ENCODE measurements at regions not wholly inside any gene's neighbourhood (a gene's known extent, or its start where the extent isn't known, plus 50 kb on each side); places are given as distances from the start of the nearest gene placed in this dataset.

DNA sequence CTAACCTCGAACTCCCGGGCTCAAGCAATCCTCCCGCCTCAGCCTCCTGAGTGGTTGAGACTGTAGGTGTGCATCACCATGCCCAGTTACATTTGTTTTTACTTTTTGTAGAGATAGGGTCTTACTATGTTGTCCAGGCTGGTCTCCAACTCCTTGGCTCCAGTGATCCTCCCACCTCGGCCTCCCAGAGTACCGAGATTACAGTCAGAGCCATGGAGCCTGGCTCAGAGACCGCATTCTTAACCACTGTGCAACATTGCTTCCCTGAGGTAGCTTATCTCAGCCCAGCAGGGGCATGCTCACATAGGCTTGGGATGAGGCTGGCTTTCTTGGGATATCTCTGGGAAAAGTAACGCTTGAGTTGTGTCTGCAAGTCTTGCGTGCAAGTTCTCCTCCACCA, 99.7 kb downstream of the SPRY4 start:
- Histone ChIP-seq H2AFZ (ENCODE audit: low read depth, low read length) (no peak overlapping the region), H3K9ac (ENCODE audit: low read length) (no peak overlapping the region), H4K20me1 (ENCODE audit: insufficient read depth, low read length) (no peaks in the 10 kb centered on the region), H3K36me3 (replicated peaks; ENCODE audit: low read depth, low read length) (no peaks in the 10 kb centered on the region), H3K4me3 (ENCODE audit: low read length) (no peak overlapping the region), H3K27ac (ENCODE audit: low read length) (no peak overlapping the region), H3K4me1 (ENCODE audit: low read length) (peaks cover 27% of the 10 kb centered on the region), H3K4me2 (ENCODE audit: low read length) (no peak overlapping the region), H3K27me3 (ENCODE audit: low read depth, low read length) (no peaks in the 10 kb centered on the region), H3K79me2 (ENCODE audit: low read length) (no peaks in the 10 kb centered on the region), H3K9me3 (ENCODE audit: insufficient read depth, low read length) (no peaks in the 10 kb centered on the region)
- no peak for TF ChIP-seq EZH2phosphoT487 (IDR thresholded peaks at IDR 0.05; ENCODE audit: low read depth)
- TF ChIP-seq, protein P1, sequence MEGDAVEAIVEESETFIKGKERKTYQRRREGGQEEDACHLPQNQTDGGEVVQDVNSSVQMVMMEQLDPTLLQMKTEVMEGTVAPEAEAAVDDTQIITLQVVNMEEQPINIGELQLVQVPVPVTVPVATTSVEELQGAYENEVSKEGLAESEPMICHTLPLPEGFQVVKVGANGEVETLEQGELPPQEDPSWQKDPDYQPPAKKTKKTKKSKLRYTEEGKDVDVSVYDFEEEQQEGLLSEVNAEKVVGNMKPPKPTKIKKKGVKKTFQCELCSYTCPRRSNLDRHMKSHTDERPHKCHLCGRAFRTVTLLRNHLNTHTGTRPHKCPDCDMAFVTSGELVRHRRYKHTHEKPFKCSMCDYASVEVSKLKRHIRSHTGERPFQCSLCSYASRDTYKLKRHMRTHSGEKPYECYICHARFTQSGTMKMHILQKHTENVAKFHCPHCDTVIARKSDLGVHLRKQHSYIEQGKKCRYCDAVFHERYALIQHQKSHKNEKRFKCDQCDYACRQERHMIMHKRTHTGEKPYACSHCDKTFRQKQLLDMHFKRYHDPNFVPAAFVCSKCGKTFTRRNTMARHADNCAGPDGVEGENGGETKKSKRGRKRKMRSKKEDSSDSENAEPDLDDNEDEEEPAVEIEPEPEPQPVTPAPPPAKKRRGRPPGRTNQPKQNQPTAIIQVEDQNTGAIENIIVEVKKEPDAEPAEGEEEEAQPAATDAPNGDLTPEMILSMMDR (IDR thresholded peaks at IDR 0.05; ENCODE audit: low read depth, low read length) = no peak

DNA sequence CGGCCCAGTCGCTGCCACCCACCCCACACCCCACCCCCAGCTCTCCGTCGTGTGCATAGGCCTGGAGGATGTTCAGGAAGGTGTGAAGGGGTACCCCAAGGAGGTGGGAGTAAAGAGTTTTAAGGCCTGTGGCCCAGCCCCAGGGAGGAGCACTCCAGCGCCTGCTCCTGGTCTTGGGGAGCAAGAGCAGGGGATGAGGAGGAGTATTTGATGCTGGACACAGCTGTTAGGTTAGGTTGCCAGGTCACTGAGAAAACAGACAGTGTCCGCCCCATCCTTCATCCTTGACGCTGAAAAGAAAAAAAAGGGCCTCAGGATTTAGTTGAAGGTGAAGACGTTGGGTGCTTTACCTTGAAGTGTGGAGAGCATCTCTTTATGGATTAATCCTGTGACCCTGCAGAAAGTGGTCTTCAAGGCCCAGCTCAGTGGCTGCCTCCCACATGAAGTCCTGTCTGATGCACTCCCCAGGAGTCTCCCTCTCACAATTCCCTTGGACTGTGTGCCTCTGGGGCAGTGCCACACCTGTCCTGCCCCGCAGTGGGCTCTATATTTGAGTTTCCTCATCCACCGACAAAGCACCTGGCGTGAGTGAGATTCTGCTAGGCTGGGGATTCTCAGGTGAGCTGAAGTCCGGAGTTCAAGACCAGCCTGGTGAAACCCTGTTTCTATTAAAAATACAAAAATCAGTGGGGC, 101.8 kb downstream of the SPRY4 start:
- no peaks in the 10 kb centered on the region for H3K9me3 ChIP-seq (ENCODE audit: insufficient read depth, low read length)
- H3K9ac ChIP-seq (ENCODE audit: low read length) = no peak overlapping the region
- peak overlapping the region; percentile 37 for H3K4me2 ChIP-seq (ENCODE audit: low read length)
- H2AFZ ChIP-seq (ENCODE audit: low read depth, low read length) = no peak overlapping the region
- no peaks in the 10 kb centered on the region for H4K20me1 ChIP-seq (ENCODE audit: insufficient read depth, low read length)
- H3K36me3 ChIP-seq (replicated peaks; ENCODE audit: low read depth, low read length) = no peaks in the 10 kb centered on the region
- no peak overlapping the region; the same call in 1 of the 2 replicates for H3K4me3 ChIP-seq (ENCODE audit: low read length)
- TF ChIP-seq, protein P1 (IDR thresholded peaks at IDR 0.05; ENCODE audit: low read depth, low read length) = no peak
- no peak for TF ChIP-seq EZH2phosphoT487 (IDR thresholded peaks at IDR 0.05; ENCODE audit: low read depth)
- no peaks in the 10 kb centered on the region for H3K79me2 ChIP-seq (ENCODE audit: low read length)
- H3K27me3 ChIP-seq (ENCODE audit: low read depth, low read length) = no peaks in the 10 kb centered on the region
- peak overlapping the region; percentile 45; the same call in 1 of the 2 replicates for H3K27ac ChIP-seq (ENCODE audit: low read length)
- peaks cover 27% of the 10 kb centered on the region for H3K4me1 ChIP-seq (ENCODE audit: low read length)

DNA sequence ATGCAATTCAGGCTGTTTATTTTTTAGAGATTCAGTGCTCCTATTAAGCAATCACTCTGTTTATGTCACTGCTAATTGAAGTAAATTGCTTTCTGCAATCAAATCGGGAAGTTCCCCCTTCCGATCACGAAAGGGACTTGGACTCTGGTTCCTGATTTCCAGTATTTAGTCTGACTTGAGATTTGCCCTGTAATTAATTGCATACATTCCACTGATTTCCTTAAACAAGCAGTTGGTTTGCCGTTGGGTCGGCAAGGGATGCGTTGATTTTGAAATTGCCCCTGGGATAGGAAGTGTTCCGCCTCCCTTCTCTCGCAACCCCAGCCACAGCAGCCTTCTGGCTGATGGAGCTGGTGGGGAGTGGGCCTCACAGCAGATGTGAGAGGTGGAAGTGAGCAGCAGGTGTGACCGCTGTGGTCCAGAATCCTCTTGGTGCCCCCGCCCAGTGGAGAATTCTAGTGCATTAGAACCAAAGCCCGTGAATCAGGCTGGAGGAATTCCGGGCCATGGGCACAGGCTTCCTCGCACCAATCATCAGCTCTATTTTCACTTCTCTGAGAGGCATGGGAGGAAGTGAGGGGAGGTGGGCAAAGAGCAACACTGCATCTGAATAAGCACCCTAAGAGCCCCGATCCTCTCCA, 102.5 kb downstream of the SPRY4 start:
- Histone ChIP-seq H3K27ac (ENCODE audit: low read length) (no peak overlapping the region), H3K4me2 (ENCODE audit: low read length) (peak overlapping the region; percentile 37), H3K36me3 (replicated peaks; ENCODE audit: low read depth, low read length) (no peaks in the 10 kb centered on the region), H2AFZ (ENCODE audit: low read depth, low read length) (peak overlapping the region; percentile 77; the same call in 1 of the 2 replicates), H3K9ac (ENCODE audit: low read length) (no peak overlapping the region), H3K9me3 (ENCODE audit: insufficient read depth, low read length) (no peaks in the 10 kb centered on the region), H3K79me2 (ENCODE audit: low read length) (no peaks in the 10 kb centered on the region), H3K4me3 (ENCODE audit: low read length) (peak overlapping the region; percentile 26; the same call in 1 of the 2 replicates), H3K27me3 (ENCODE audit: low read depth, low read length) (no peaks in the 10 kb centered on the region), H3K4me1 (ENCODE audit: low read length) (peaks cover 27% of the 10 kb centered on the region), H4K20me1 (ENCODE audit: insufficient read depth, low read length) (no peaks in the 10 kb centered on the region)
- TF ChIP-seq, protein P1 (IDR thresholded peaks at IDR 0.05; ENCODE audit: low read depth, low read length) = no peak
- no peak for TF ChIP-seq EZH2phosphoT487 (IDR thresholded peaks at IDR 0.05; ENCODE audit: low read depth)

- Histone ChIP-seq H3K36me3 (replicated peaks; ENCODE audit: low read depth, low read length) (no peaks in the 10 kb centered on the region), H3K79me2 (ENCODE audit: low read length) (no peaks in the 10 kb centered on the region), H3K4me2 (ENCODE audit: low read length) (no peak overlapping the region), H4K20me1 (ENCODE audit: insufficient read depth, low read length) (no peaks in the 10 kb centered on the region), H2AFZ (ENCODE audit: low read depth, low read length) (no peak overlapping the region), H3K9ac (ENCODE audit: low read length) (no peak overlapping the region), H3K27me3 (ENCODE audit: low read depth, low read length) (no peaks in the 10 kb centered on the region), H3K9me3 (ENCODE audit: insufficient read depth, low read length) (no peaks in the 10 kb centered on the region), H3K27ac (ENCODE audit: low read length) (no peak overlapping the region), H3K4me1 (ENCODE audit: low read length) (peaks cover 27% of the 10 kb centered on the region), H3K4me3 (ENCODE audit: low read length) (no peak overlapping the region)
- no peak for TF ChIP-seq EZH2phosphoT487 (IDR thresholded peaks at IDR 0.05; ENCODE audit: low read depth)
- TF ChIP-seq, protein P1 (IDR thresholded peaks at IDR 0.05; ENCODE audit: low read depth, low read length) = no peak
Measured at GRCh38 chr5:142221091-142221860, 103.5 kb downstream of the SPRY4 start.

All from OCI-LY3 (cell line).